A673 (cell line): ENCODE measurements at regions not wholly inside any gene's neighbourhood (a gene's known extent, or its start where the extent isn't known, plus 50 kb on each side); places are given as distances from the start of the nearest gene placed in this dataset.

Source experiments
- EZH2 ChIP-seq: fragments of 200-600 bp; sonication (generic); IDR thresholded peaks from 2 replicates; pipeline ENCODE4 v1.6.1; 2017; ENCODE audit warnings: borderline replicate concordance, low read depth, mild to moderate bottlenecking, mixed read lengths, antibody characterized with exemption, low read length; ENCODE audit not compliant: poor library complexity, severe bottlenecking
- TF ChIP-seq, protein P1 (sequence below): fragments of 300-800, 200-600 bp; sonication (generic); conservative IDR thresholded peaks from 2 replicates; pipeline ENCODE4 v1.5.1; 2017; ENCODE audit warnings: low read depth, mild to moderate bottlenecking, antibody characterized with exemption, low read length, moderate library complexity, mixed read lengths

DNA sequence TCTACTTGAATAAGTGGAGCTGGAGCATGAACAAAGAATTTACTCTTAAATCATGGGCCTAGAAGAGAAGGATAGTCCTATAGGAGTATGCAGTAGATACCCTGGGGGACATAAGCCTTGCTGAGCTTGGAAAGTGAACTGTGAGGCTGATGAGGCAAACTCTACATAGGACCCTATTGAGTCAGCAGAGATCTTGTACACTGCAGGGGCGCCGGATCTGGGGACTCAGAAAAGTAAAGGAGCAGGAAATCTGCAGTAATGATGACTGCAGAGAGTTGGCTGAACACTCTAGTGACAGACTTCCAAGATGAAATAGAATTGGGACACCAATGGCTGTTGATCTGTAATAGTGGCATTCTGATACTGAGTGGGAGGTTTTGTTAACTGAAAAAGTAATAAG lies 543.7 kb downstream of the XIRP2 start:
- TF ChIP-seq, protein P1, sequence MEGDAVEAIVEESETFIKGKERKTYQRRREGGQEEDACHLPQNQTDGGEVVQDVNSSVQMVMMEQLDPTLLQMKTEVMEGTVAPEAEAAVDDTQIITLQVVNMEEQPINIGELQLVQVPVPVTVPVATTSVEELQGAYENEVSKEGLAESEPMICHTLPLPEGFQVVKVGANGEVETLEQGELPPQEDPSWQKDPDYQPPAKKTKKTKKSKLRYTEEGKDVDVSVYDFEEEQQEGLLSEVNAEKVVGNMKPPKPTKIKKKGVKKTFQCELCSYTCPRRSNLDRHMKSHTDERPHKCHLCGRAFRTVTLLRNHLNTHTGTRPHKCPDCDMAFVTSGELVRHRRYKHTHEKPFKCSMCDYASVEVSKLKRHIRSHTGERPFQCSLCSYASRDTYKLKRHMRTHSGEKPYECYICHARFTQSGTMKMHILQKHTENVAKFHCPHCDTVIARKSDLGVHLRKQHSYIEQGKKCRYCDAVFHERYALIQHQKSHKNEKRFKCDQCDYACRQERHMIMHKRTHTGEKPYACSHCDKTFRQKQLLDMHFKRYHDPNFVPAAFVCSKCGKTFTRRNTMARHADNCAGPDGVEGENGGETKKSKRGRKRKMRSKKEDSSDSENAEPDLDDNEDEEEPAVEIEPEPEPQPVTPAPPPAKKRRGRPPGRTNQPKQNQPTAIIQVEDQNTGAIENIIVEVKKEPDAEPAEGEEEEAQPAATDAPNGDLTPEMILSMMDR, result no peak
- no peak for TF ChIP-seq EZH2
